ENCODE measurements at regions not wholly inside any gene's neighbourhood (a gene's known extent, or its start where the extent isn't known, plus 50 kb on each side); places are given as distances from the start of the nearest gene placed in this dataset.

DNA sequence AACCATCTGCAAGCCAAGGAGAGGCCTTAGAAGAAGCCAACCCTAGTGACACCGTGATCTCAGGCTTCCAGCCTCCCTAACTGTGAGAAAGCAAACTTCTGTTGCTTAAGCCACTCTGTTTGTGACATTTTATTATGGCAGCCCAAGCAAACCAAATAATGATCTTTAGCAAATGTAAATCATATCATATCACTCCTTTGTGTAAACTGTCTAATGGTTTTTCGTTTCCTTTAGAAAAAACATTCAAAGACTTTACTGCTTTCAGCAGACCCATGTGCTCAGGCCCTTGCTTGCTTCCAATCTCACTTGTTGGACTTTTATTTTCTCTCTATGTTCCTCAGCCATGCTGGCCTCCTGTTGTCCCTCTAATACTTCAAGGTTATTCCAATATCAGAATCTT, 192.2 kb upstream of the HS3ST1 start:
- TF ChIP-seq, protein P1, sequence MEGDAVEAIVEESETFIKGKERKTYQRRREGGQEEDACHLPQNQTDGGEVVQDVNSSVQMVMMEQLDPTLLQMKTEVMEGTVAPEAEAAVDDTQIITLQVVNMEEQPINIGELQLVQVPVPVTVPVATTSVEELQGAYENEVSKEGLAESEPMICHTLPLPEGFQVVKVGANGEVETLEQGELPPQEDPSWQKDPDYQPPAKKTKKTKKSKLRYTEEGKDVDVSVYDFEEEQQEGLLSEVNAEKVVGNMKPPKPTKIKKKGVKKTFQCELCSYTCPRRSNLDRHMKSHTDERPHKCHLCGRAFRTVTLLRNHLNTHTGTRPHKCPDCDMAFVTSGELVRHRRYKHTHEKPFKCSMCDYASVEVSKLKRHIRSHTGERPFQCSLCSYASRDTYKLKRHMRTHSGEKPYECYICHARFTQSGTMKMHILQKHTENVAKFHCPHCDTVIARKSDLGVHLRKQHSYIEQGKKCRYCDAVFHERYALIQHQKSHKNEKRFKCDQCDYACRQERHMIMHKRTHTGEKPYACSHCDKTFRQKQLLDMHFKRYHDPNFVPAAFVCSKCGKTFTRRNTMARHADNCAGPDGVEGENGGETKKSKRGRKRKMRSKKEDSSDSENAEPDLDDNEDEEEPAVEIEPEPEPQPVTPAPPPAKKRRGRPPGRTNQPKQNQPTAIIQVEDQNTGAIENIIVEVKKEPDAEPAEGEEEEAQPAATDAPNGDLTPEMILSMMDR (IDR thresholded peaks at IDR 0.05): no peak
- TF ChIP-seq POLR2A (IDR thresholded peaks at IDR 0.05): no peak
